ENCODE measurements at regions not wholly inside any gene's neighbourhood (a gene's known extent, or its start where the extent isn't known, plus 50 kb on each side); places are given as distances from the start of the nearest gene placed in this dataset.
A peak's percentile ranks its signal among the peaks of the same experiment; 100 is the strongest.
"Not testable (repeated sequence)": the region's sequence is repeated elsewhere in the genome, so short reads cannot be mapped to it uniquely, and the experiment has no call there.

DNA sequence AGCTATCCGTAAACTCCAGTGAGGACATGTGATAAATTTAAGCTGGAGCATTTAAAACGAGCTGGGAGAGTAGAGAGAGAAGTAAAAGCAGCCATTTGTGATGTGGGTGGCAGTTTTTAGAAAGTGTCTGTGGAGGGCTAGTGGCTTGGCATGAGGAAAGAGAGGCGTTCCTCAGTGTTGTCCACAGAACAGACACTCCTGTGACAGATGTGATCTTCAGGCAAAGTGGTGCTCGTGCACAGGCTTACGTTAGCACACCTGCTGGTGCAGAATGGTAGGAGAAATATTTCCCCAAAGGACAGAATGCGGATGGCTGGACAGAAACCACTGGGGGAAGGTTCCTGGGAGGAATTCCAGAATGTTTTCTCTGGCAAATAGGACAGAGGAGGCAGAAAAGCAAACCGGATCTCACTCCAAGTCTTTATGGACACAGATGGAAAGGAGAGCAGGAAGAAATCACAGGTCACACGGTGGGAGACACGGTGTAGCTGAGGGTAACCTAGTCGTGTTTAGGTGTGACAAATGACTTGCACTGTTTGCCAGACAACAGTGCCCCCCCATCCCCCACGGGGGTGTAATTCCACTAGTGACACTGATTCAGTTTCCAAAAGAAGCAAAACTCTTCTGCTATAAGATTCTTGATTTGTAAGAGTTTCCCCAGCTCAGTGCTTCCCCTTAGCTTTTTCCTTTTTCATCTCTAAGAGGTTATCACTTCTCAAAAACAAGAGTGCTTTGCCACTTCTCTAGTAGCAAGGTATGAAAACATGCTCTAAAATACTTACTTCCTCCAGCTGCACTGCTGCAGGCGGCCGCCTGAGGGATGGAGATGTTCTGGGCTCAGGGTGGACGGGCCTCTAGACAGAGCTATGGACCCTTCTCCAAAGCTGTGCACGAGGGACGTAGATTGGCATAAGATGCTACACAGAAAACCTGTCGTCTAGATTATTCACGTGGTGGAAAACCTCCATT, 293.2 kb downstream of the QKI start:
- ATAC-seq, result no peak
- intact Hi-C loops (cut with DNase I), result no loop called here

DNA sequence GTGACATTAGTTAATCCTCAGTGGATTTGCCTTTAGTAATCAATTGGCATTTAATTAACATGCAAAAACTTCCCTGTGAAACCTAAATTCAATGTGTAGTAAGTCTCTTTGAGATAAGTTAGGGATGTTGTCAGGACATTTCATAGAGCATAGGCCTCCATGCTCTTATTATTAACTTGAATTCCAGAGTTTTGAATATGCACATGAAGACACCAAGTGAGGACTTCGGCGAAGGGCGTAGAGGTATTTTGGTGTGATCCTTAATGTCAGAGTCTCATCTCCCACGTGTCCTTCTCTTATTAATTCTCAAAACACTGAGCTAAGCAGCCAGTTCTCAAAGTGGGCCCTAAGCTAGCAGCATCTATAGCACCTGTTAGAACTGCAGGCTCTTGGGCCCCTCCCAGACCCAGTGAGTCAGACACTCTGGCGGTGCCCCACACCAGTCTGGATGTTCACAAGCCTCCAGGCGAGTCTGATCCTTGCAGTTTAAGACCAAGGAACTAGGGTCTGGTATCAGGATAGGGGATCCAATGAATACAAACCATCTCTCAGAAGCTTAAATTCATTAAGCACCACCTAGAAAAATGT, 292.1 kb downstream of the QKI start:
- DNase-seq, result no peak
- intact Hi-C loops (cut with DNase I), result no loop called here
- ATAC-seq, result no peak

More for the DNA sequence above, 293.2 kb downstream of the QKI start:
- no peak for DNase-seq

DNA sequence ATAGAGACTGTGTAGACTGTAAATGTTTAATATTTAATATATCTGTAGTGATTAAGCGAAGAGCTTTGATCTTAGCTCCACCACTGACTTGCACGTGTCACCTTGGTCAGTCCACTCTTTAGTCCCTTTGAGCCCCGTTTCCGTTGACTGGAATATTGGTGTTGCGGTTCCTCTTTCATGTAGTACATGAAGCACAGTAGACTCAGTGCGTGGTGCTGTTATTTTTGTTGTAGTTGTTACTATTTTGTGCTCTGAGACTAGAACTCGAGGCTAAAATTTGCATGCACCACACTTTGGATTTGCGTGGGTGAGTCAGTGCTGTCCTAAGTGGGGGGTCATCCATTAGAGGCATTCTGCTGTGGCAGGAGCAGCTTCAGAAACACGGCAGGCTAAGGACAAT, 291.4 kb downstream of the QKI start:
- ATAC-seq, result no peak
- no peak for DNase-seq
- intact Hi-C loops (cut with DNase I), result no loop called here

- no peak for DNase-seq
- intact Hi-C loops (cut with DNase I), result no loop called here
- no peak for ATAC-seq
Observed at GRCh38 chr6:163702736-163703135, 288.2 kb downstream of the QKI start.

DNA sequence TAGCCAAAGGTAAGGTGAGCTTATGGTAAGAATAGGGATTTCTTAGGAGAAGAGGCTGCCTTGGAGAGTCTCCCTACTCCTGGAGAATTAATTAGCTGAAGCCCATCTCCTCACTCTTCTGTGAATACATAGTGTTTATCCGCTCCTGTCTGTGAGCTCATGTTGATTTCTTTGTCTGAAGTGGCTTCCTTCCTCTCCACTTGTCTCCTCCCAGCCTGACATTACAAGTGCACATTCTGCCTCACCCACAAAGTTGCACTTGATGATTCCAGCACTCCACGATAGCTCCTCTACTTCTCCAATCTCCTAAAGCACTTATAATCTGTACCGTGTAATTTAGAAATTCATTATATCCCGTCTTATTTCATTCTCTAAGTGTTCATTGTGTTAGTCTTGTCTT, 287.2 kb downstream of the QKI start:
- intact Hi-C loops (cut with DNase I), result no loop called here
- ATAC-seq (peak in 1 of 2 donors; percentile 23), DNase-seq (no peak)

- intact Hi-C loops (cut with DNase I), result no loop called here
- DNase-seq, result no peak
- no peak for ATAC-seq
Observed at GRCh38 chr6:163698086-163698485, 283.6 kb downstream of the QKI start.

GRCh38 chr6:163696311-163696710, 281.8 kb downstream of the QKI start:
- DNase-seq; intact Hi-C loops (cut with DNase I): not testable (repeated sequence)
- peak in 1 of 2 donors; percentile 38 for ATAC-seq

DNA sequence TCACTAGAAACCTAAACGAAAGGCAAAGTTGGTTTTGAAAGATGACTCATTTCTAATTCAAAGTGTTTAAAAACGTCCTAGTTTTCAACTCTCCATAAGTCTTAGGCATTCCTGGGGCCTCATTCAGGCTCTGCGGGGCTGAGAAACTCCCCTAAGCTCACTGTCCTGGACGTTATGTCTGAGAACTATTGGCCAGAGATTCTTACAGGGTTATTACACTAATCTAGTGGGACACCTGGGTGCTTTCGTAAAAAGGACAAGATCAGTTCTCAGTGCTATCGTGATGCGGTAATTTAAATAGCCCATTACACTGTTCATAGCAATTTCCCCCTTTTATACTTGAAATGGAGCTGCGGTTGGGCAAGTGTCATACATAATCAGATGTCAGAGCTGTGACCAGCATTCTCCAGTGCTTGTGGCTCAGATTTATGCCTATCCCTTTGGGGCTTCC, 280.9 kb downstream of the QKI start:
- DNase-seq (no peak), ATAC-seq (no peak)
- intact Hi-C loops (cut with DNase I), result no loop called here

DNA sequence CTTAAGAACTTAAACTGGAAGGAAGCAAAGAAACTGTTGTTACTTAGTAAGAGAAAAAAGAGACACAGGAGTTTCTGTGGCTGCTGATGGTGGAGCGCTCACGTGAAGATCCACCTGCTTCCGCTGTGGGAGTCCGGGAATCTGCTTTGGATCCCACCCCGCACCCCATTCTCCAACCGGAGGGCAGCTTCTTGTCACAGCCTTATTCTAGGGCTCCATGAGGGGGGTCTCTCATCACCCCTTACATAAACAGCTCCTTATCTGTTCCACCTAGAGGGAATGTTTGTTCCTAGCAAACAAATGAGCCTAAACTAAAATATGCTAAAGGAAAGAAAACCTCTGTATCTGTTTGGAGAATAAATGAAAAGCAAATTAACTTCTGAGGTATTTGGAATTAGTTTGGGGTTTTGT, 280.5 kb downstream of the QKI start:
- intact Hi-C loops (cut with DNase I), result no loop called here
- no peak for DNase-seq
- ATAC-seq, result no peak

- intact Hi-C loops (cut with DNase I), result no loop called here
- ATAC-seq, result no peak
- DNase-seq, result no peak
Observed at GRCh38 chr6:163694072-163694471, 279.6 kb downstream of the QKI start.

GRCh38 chr6:163691049-163691448, 276.5 kb downstream of the QKI start:
- DNase-seq (no peak), ATAC-seq (no peak)
- intact Hi-C loops (cut with DNase I), result no loop called here

GRCh38 chr6:163688739-163689362, 274.3 kb downstream of the QKI start:
- DNase-seq (no peak), ATAC-seq (no peak)
- intact Hi-C loops (cut with DNase I), result no loop called here

DNA sequence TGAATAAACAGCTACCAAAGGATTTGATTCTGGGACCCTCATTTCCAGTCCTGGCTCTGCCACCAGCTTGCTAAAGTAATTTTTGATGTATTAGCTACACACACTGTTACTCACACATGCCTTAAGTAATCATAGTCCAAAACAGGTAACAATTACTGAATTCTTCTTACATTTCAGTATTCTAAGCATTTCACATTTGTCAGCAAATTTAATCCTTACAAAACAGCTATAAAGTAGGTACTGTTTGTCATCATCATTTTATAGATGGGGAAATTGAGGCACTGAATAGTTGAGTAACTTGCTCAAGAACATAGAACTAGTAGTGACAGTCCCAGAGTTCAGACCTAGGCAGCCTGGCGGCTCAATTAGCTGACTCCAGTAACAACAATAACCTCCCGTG, 272.6 kb downstream of the QKI start:
- ATAC-seq (no peak), DNase-seq (no peak)
- intact Hi-C loops (cut with DNase I), result no loop called here

GRCh38 chr6:163686301-163686700, 271.8 kb downstream of the QKI start:
- ATAC-seq (no peak), DNase-seq (no peak)
- intact Hi-C loops (cut with DNase I), result no loop called here

GRCh38 chr6:163683105-163683622, 268.6 kb downstream of the QKI start:
- DNase-seq, result no peak
- intact Hi-C loops (cut with DNase I), result no loop called here

GRCh38 chr6:163679753-163680152, 265.2 kb downstream of the QKI start:
- intact Hi-C loops (cut with DNase I), result no loop called here
- ATAC-seq (peak; percentile 39 to 44), DNase-seq (no peak)

More at GRCh38 chr6:163683105-163683622, 268.6 kb downstream of the QKI start:
- no peak for ATAC-seq

DNA sequence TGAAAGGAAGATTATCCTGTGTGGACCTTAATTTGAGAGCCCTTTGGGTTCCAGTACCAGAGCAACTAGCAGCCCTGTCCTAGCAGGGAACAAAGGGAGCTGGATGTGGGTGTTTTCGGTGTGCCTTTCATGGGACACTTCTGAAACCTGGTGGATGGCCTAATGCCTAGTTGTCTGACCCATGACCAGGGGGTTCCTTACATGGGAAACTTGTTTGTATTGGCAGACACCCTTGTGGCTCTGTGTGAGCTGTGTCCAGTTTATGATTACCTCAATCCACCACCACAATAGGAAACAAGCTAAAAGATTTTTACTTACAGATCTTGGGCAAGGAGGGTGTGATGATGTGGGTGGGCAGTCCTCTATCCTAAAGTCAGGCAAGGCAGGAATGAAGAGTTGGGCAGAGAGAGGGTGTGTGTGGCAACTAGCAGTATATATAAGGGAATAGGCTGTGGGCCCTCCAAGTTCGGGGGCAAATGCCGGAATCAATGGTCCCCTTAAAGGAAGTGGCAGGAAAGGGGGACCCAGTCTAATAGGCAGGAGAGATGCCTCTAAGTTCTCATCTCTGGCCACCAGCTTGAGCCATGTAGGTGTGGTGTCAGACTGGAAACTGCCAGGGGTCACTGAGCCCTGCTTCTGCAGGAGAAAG, 264.6 kb downstream of the QKI start:
- DNase-seq (no peak), ATAC-seq (no peak)
- intact Hi-C loops (cut with DNase I), result no loop called here

GRCh38 chr6:163675611-163676010, 261.1 kb downstream of the QKI start:
- intact Hi-C loops (cut with DNase I), result no loop called here
- DNase-seq (no peak), ATAC-seq (no peak)

GRCh38 chr6:163672710-163673109, 258.2 kb downstream of the QKI start:
- DNase-seq (no peak), ATAC-seq (no peak)
- intact Hi-C loops (cut with DNase I), result no loop called here
